Effector CD8-positive, alpha-beta T cell (primary cell): ENCODE measurements at regions not wholly inside any gene's neighbourhood (a gene's known extent, or its start where the extent isn't known, plus 50 kb on each side); places are given as distances from the start of the nearest gene placed in this dataset.
"Not testable (repeated sequence)": the region's sequence is repeated elsewhere in the genome, so short reads cannot be mapped to it uniquely, and the experiment has no call there.

Experiments
- DNase-seq: peaks from one replicate; lab custom pipeline; 2025; lab: John Stamatoyannopoulos, UW

- DNase-seq, result no peak
These were observed 50.2 kb upstream of the PLET1 start for GRCh38 chr11:112310848-112311247.

GRCh38 chr11:112315057-112315720 lies 54.5 kb upstream of the PLET1 start:
- DNase-seq, result no peak

- no peak for DNase-seq
These were observed 55.4 kb upstream of the PLET1 start for GRCh38 chr11:112315861-112316739.

GRCh38 chr11:112316971-112317370 lies 56.3 kb upstream of the PLET1 start:
- DNase-seq, result no peak

- no peak for DNase-seq
These were observed 57.5 kb upstream of the PLET1 start for GRCh38 chr11:112318184-112318591.

- DNase-seq, result no peak
These were observed 58.0 kb upstream of the PLET1 start for GRCh38 chr11:112318661-112319060.

GRCh38 chr11:112320668-112321067 lies 60.0 kb upstream of the PLET1 start:
- no peak for DNase-seq

- DNase-seq, result no peak
These were observed 61.0 kb upstream of the PLET1 start for GRCh38 chr11:112321501-112322172.

GRCh38 chr11:112322173-112322790 lies 61.6 kb upstream of the PLET1 start:
- DNase-seq, result no peak

GRCh38 chr11:112334381-112334780 lies 73.7 kb upstream of the PLET1 start:
- DNase-seq, result no peak

- no peak for DNase-seq
These were observed 75.8 kb upstream of the PLET1 start for GRCh38 chr11:112336356-112336886.

GRCh38 chr11:112339566-112339965 lies 78.9 kb upstream of the PLET1 start:
- no peak for DNase-seq

GRCh38 chr11:112343368-112344039 lies 82.8 kb upstream of the PLET1 start:
- DNase-seq, result no peak

GRCh38 chr11:112344040-112344413 lies 83.4 kb upstream of the PLET1 start:
- DNase-seq, result no peak

GRCh38 chr11:112345166-112345565 lies 84.5 kb upstream of the PLET1 start:
- no peak for DNase-seq

- DNase-seq, result no peak
These were observed 85.0 kb upstream of the PLET1 start for GRCh38 chr11:112345706-112346105.

GRCh38 chr11:112346586-112346985 lies 85.9 kb upstream of the PLET1 start:
- DNase-seq, result no peak

GRCh38 chr11:112348480-112349029 lies 87.9 kb upstream of the PLET1 start:
- DNase-seq, result no peak

- DNase-seq, result not testable (repeated sequence)
These were observed 90.8 kb upstream of the PLET1 start for GRCh38 chr11:112351423-112351822.

- no peak for DNase-seq
These were observed 92.2 kb upstream of the PLET1 start for GRCh38 chr11:112352907-112353306.

- no peak for DNase-seq
These were observed 93.7 kb upstream of the PLET1 start for GRCh38 chr11:112354364-112354763.
